ENCODE measurements at regions not wholly inside any gene's neighbourhood (a gene's known extent, or its start where the extent isn't known, plus 50 kb on each side); places are given as distances from the start of the nearest gene placed in this dataset.
"Not testable (repeated sequence)": the region's sequence is repeated elsewhere in the genome, so short reads cannot be mapped to it uniquely, and the experiment has no call there.

DNA sequence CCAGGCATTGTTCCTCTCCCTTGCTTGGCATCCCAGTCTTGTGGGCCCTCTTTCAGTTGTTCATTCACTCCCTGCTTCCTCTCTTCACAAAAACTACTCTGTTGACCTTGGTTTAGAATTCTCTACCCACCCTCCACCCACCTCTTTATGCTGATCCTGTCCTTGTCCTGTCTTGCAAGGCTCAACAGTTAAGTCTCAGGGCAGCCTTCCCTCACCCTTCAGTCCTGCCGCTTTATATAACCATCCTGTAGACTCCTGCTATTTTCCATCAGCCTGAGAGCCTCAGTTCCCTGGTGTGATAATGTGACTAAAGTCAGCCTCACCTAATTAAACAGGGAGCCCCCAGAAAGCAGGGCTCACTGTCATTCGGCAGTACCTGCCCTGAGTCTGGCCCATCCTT lies 1763.0 kb downstream of the SPATA31A7 start:
- not testable (repeated sequence) for H3K27ac Mint-ChIP-seq; H3K27me3 Mint-ChIP-seq (ENCODE audit: low read depth); H3K36me3 Mint-ChIP-seq (ENCODE audit: low read depth); H3K4me3 Mint-ChIP-seq; H3K4me1 Mint-ChIP-seq (ENCODE audit: low read depth); H3K9me3 Mint-ChIP-seq

Data from T-helper 1 cell treated with Interleukin-12 subunit alpha and Interleukin-12 subunit beta and Interleukin-4 antibody, amounts not matched to agents 30 μg/mL and 1 μg/mL, for 36 hours (primary cell).